GM18873 (cell line): ENCODE measurements at regions not wholly inside any gene's neighbourhood (a gene's known extent, or its start where the extent isn't known, plus 50 kb on each side); places are given as distances from the start of the nearest gene placed in this dataset.
"Not testable (repeated sequence)": the region's sequence is repeated elsewhere in the genome, so short reads cannot be mapped to it uniquely, and the experiment has no call there.

ENCODE experiments used
- ATAC-seq: cut with Tn5 transposase; IDR thresholded peaks from one replicate; pipeline ENCODE4 v1.9.1; 2021; ENCODE audit warnings: mild to moderate bottlenecking, moderate library complexity, moderate number of reproducible peaks; ENCODE audit not compliant: unreplicated experiment, low FRiP score

DNA sequence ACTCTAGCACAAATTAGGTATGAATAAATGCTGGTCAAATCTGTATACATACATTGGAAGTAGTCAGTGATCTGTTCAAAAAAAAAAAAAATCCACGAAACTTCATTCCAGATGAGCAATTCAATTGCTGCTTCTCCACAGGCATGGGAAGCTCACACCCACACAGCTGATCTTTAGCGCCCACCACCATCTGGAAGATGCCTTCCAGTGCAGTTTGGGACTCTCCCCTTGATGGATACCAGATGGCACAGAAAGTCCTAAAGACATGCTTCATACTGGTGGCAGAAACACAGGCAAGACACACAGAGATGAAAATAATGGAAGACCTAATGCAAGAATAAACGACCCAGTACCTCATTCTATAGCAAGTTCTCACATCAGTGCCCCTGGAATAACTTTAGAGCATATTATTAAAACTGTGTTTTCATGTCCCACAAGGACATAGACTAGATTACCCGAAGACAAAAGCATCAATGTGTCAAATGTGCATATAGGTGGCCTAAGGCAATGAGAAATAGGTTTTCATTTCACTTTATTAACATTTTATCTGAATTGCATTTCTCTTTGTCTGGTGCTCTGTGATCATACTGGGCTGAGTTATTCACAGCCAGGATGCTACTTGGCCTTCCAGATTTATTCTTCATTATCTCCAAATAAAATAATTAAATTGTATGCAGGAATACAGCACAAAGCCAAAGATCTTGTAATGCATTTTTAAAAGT, 135.4 kb upstream of the TAS2R1 start:
- no peak for ATAC-seq

DNA sequence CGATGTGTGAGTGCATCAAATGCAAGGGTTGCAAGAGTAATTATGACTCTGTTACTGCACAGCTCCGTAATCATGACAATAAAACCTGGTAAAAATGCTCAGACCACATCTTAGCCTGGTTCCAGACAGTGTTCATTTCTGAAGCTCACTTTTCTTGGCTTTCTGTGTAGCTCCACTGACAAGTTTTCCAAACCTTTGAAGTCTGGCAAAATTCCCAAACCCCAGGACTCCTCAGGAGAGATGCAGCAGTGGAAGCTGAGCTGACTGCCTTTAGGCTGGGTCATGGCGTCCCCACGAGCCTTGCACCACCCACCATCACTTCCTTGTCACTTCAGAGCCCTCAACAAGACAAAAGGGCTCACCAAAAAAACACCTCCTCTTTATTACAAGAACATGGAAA, 131.6 kb upstream of the TAS2R1 start:
- no peak for ATAC-seq

GRCh38 chr5:9752670-9753069, 122.5 kb upstream of the TAS2R1 start:
- not testable (repeated sequence) for ATAC-seq

GRCh38 chr5:9743507-9743906, 113.4 kb upstream of the TAS2R1 start:
- ATAC-seq, result no peak

GRCh38 chr5:9742848-9743247, 112.7 kb upstream of the TAS2R1 start:
- ATAC-seq, result no peak

- no peak for ATAC-seq
Observed at GRCh38 chr5:9739135-9739534, 109.0 kb upstream of the TAS2R1 start.

GRCh38 chr5:9737265-9737664, 107.1 kb upstream of the TAS2R1 start:
- ATAC-seq, result no peak

GRCh38 chr5:9733486-9733885, 103.3 kb upstream of the TAS2R1 start:
- ATAC-seq, result no peak

DNA sequence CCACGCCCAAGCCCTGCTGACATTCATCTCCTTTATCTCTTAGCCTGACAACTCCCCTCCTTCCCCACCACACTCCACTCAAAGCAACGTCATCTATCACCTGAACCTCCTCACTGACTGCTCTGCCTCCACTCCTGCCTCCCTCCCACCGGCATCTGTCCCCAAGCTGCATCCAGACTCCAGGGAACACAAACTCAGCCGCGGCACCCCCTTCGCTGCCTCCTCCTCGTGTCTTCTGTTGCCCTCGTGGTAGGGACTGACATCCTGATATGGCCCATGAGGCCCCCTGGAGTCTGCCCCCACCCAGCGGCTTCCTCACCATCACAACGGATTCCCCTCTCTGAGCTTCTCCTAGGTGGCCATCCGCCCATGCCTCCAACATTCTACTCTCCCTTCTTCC, 101.0 kb upstream of the TAS2R1 start:
- ATAC-seq, result no peak

GRCh38 chr5:9728261-9728660, 98.1 kb upstream of the TAS2R1 start:
- no peak for ATAC-seq

DNA sequence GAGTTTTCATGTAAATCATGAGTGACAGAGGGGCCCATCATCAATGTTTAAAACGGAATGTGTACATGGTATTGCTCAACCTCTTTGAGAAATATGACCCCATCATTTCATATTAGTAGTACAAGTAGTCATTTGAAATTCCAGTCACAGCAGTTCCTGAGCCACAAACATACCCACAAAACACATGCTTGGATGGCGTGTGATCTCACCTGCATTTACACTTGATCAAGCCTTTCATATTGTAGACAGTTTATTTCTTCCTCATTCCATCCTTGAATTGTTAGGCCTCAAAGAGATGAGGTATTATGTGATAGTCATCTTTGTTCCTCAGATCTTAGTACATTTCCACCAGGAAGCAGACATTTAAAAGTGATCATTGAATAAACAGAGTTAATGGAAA, 96.8 kb upstream of the TAS2R1 start:
- ATAC-seq, result no peak

GRCh38 chr5:9725265-9725664, 95.1 kb upstream of the TAS2R1 start:
- not testable (repeated sequence) for ATAC-seq

DNA sequence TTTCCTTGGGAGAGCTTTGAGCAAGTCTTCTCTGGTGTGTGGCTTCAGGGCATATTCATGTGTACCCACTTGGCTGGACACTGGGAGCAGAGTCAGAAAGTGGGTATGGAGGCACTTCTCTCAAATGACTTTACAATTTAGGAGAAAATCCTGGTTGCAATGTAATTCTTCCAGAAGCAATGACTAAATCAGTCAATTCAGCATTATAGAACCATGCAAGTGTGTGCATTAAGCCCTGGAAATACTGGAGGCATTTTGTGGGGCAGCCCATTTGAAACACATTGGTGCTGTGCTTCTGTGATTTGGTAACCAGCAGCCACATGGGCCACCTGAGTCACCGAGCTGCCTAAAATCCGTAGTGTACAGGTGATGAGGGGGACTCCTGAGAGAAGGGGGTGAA, 94.6 kb upstream of the TAS2R1 start:
- ATAC-seq, result no peak

- no peak for ATAC-seq
Observed at GRCh38 chr5:9722601-9723180, 92.5 kb upstream of the TAS2R1 start.

DNA sequence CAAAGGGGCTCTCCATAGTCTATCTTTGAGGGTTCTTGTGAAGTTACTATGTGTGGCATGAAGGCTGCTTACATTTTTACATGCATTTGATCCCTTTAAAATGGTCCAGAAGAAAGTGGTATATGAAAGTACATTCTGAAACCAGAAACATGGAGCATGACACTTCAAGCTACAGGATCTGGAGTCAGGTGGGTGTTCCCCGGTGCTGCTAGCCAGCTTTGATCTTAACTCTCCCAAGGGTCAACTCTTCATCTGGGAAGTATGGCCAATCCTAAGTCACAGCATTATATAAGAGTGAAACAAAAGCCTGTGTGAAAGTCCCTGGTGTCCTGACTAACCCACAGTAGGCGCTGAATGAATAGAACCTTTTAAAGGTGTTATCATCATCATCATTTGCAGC, 91.0 kb upstream of the TAS2R1 start:
- no peak for ATAC-seq

DNA sequence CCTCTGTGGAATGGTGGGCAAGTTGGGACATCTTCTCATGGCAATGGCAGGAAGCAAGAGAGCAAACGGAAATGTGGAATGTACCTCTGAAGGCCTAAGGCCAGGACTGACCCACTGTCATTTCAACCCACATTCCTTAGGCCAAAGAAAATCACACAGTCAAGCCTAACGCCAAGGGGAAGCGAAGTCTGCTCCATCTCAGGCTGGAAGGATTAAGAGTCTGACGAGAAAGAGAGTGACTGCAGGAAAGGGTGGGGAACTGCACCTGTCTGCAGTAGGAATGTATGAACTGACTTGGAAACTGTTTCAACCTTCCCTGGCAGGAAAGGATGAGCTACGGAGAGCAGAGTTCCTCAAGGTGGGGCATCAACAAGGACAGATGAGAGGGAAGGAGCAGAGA, 90.2 kb upstream of the TAS2R1 start:
- ATAC-seq, result no peak

DNA sequence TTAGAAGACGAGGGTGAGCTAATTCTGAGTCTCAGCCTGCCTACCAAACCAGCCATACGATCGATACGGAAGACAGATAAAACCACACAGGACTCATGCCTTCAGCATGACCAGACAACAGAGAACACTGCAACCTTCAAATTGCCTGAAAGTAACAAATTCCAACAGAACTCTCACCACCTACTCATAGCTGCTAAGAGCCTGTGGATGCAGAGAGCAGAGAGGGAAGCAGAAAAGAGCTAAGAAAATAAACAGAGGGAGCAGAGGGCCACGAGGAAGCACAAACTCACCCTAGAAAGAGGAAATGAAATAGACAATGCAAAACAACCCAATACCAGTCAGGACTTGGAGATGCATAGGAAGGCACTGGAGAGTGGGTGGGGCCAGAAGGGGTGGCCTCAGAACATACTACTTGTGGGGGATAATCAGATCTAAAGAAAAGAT, 86.7 kb upstream of the TAS2R1 start:
- peak; percentile 75 for ATAC-seq

DNA sequence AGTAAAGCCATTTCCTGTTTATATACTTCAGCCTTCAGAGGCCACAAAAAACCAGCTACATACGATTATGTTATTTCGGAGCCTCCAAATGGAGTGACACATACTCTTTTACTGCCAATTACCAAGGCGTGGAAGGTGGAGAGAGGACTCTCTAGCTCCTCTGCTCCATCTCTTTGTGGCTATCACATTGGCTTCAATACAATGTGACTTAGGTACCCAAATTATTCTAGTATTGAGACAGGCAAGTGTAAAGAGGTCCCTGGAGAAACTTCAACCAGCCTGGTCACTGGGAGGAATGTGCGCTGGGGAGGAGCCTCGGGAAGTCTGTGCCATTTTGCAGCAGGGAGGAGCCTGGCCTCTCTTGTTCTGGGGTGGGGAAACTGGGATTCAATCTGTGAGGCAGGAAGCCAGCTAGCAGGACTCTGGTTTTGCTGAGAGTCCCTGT, 85.8 kb upstream of the TAS2R1 start:
- no peak for ATAC-seq

GRCh38 chr5:9713959-9714586, 83.9 kb upstream of the TAS2R1 start:
- ATAC-seq, result no peak

GRCh38 chr5:9713356-9713755, 83.2 kb upstream of the TAS2R1 start:
- no peak for ATAC-seq

GRCh38 chr5:9712911-9713310, 82.8 kb upstream of the TAS2R1 start:
- ATAC-seq, result no peak

GRCh38 chr5:9712506-9712905, 82.4 kb upstream of the TAS2R1 start:
- no peak for ATAC-seq
